Activated naive CD4-positive, alpha-beta T cell treated with anti-CD3 and anti-CD28 coated beads, Interleukin-2, amount 50 U/mL, for 24 hours (primary cell): ENCODE measurements at regions not wholly inside any gene's neighbourhood (a gene's known extent, or its start where the extent isn't known, plus 50 kb on each side); places are given as distances from the start of the nearest gene placed in this dataset.
A peak's percentile ranks its signal among the peaks of the same experiment; 100 is the strongest.

Source experiments
- H3K27ac Mint-ChIP-seq: one replicate; pipeline ENCODE4 v1.8.0; 2021; ENCODE audit warnings: mild to moderate bottlenecking, mixed read lengths
- H3K27me3 Mint-ChIP-seq: one replicate; pipeline ENCODE4 v1.8.0; 2021; ENCODE audit warnings: mixed read lengths
- H3K36me3 Mint-ChIP-seq: one replicate; pipeline ENCODE4 v1.8.0; 2021; ENCODE audit warnings: mixed read lengths
- H3K4me1 Mint-ChIP-seq: one replicate; pipeline ENCODE4 v1.8.0; 2021; ENCODE audit warnings: mixed read lengths
- H3K4me3 Mint-ChIP-seq: one replicate; pipeline ENCODE4 v1.8.0; 2021; ENCODE audit warnings: mild to moderate bottlenecking, mixed read lengths
- H3K9me3 Mint-ChIP-seq: one replicate; pipeline ENCODE4 v1.8.0; 2021; ENCODE audit warnings: mixed read lengths

GRCh38 chr3:188956839-188957489, 214.8 kb upstream of the TPRG1 start:
- Mint-ChIP-seq H3K27me3 (no peaks in the 10 kb centered on the region), H3K27ac (peak overlapping the region; percentile 80), H3K4me1 (peaks cover 17% of the 10 kb centered on the region), H3K4me3 (no peak overlapping the region), H3K9me3 (no peaks in the 10 kb centered on the region), H3K36me3 (no peaks in the 10 kb centered on the region)

GRCh38 chr3:188959013-188959412, 212.8 kb upstream of the TPRG1 start:
- H3K4me1 Mint-ChIP-seq = peaks cover 17% of the 10 kb centered on the region
- H3K9me3 Mint-ChIP-seq = no peaks in the 10 kb centered on the region
- H3K27me3 Mint-ChIP-seq = no peaks in the 10 kb centered on the region
- H3K4me3 Mint-ChIP-seq = no peak overlapping the region
- no peak overlapping the region for H3K27ac Mint-ChIP-seq
- H3K36me3 Mint-ChIP-seq = no peaks in the 10 kb centered on the region

- no peak overlapping the region for H3K4me3 Mint-ChIP-seq
- H3K9me3 Mint-ChIP-seq = no peaks in the 10 kb centered on the region
- H3K27me3 Mint-ChIP-seq = peaks cover 2% of the 10 kb centered on the region
- no peak overlapping the region for H3K27ac Mint-ChIP-seq
- H3K4me1 Mint-ChIP-seq = peaks cover 8% of the 10 kb centered on the region
- no peaks in the 10 kb centered on the region for H3K36me3 Mint-ChIP-seq
Measured at GRCh38 chr3:188962253-188963247, 209.2 kb upstream of the TPRG1 start.

- Mint-ChIP-seq H3K27ac (no peak overlapping the region), H3K27me3 (peaks cover 2% of the 10 kb centered on the region), H3K4me1 (no peaks in the 10 kb centered on the region), H3K36me3 (no peaks in the 10 kb centered on the region), H3K4me3 (no peak overlapping the region), H3K9me3 (no peaks in the 10 kb centered on the region)
Measured at GRCh38 chr3:188964957-188965356, 206.8 kb upstream of the TPRG1 start.

- Mint-ChIP-seq H3K36me3 (no peaks in the 10 kb centered on the region), H3K27ac (no peak overlapping the region), H3K4me1 (peaks cover 7% of the 10 kb centered on the region), H3K27me3 (peaks cover 4% of the 10 kb centered on the region), H3K9me3 (no peaks in the 10 kb centered on the region), H3K4me3 (no peak overlapping the region)
Measured at GRCh38 chr3:188972310-188972709, 199.5 kb upstream of the TPRG1 start.

- Mint-ChIP-seq H3K9me3 (no peaks in the 10 kb centered on the region), H3K27me3 (peaks cover 4% of the 10 kb centered on the region), H3K36me3 (no peaks in the 10 kb centered on the region), H3K4me1 (peaks cover 7% of the 10 kb centered on the region), H3K4me3 (no peak overlapping the region), H3K27ac (no peak overlapping the region)
Measured at GRCh38 chr3:188974856-188975599, 196.7 kb upstream of the TPRG1 start.

- no peaks in the 10 kb centered on the region for H3K36me3 Mint-ChIP-seq
- no peak overlapping the region for H3K27ac Mint-ChIP-seq
- H3K9me3 Mint-ChIP-seq = no peaks in the 10 kb centered on the region
- H3K4me1 Mint-ChIP-seq = peaks cover 7% of the 10 kb centered on the region
- peaks cover 4% of the 10 kb centered on the region for H3K27me3 Mint-ChIP-seq
- H3K4me3 Mint-ChIP-seq = no peak overlapping the region
Measured at GRCh38 chr3:188975600-188976314, 196.0 kb upstream of the TPRG1 start.

- peaks cover 4% of the 10 kb centered on the region for H3K27me3 Mint-ChIP-seq
- H3K4me3 Mint-ChIP-seq = no peak overlapping the region
- H3K4me1 Mint-ChIP-seq = peaks cover 7% of the 10 kb centered on the region
- no peaks in the 10 kb centered on the region for H3K9me3 Mint-ChIP-seq
- no peaks in the 10 kb centered on the region for H3K36me3 Mint-ChIP-seq
- H3K27ac Mint-ChIP-seq = no peak overlapping the region
Measured at GRCh38 chr3:188976407-188976806, 195.4 kb upstream of the TPRG1 start.

GRCh38 chr3:188978421-188979171, 193.2 kb upstream of the TPRG1 start:
- no peaks in the 10 kb centered on the region for H3K9me3 Mint-ChIP-seq
- no peak overlapping the region for H3K27ac Mint-ChIP-seq
- no peaks in the 10 kb centered on the region for H3K27me3 Mint-ChIP-seq
- H3K4me3 Mint-ChIP-seq = no peak overlapping the region
- H3K4me1 Mint-ChIP-seq = peaks cover 7% of the 10 kb centered on the region
- H3K36me3 Mint-ChIP-seq = no peaks in the 10 kb centered on the region

- Mint-ChIP-seq H3K27ac (no peak overlapping the region), H3K36me3 (no peaks in the 10 kb centered on the region), H3K4me1 (peaks cover 7% of the 10 kb centered on the region), H3K9me3 (no peaks in the 10 kb centered on the region), H3K27me3 (no peaks in the 10 kb centered on the region), H3K4me3 (no peak overlapping the region)
Measured at GRCh38 chr3:188979248-188979647, 192.5 kb upstream of the TPRG1 start.

- H3K27ac Mint-ChIP-seq = no peak overlapping the region
- no peak overlapping the region for H3K4me3 Mint-ChIP-seq
- H3K27me3 Mint-ChIP-seq = no peaks in the 10 kb centered on the region
- no peaks in the 10 kb centered on the region for H3K9me3 Mint-ChIP-seq
- H3K4me1 Mint-ChIP-seq = peaks cover 6% of the 10 kb centered on the region
- H3K36me3 Mint-ChIP-seq = no peaks in the 10 kb centered on the region
Measured at GRCh38 chr3:188979669-188980310, 192.0 kb upstream of the TPRG1 start.

- Mint-ChIP-seq H3K36me3 (peaks cover 1% of the 10 kb centered on the region), H3K27me3 (peaks cover 8% of the 10 kb centered on the region), H3K4me1 (no peaks in the 10 kb centered on the region), H3K9me3 (no peaks in the 10 kb centered on the region), H3K27ac (no peak overlapping the region), H3K4me3 (no peak overlapping the region)
Measured at GRCh38 chr3:188993181-188993580, 178.6 kb upstream of the TPRG1 start.

- Mint-ChIP-seq H3K4me1 (no peaks in the 10 kb centered on the region), H3K36me3 (no peaks in the 10 kb centered on the region), H3K4me3 (no peak overlapping the region), H3K9me3 (no peaks in the 10 kb centered on the region), H3K27ac (no peak overlapping the region), H3K27me3 (peaks cover 2% of the 10 kb centered on the region)
Measured at GRCh38 chr3:189001559-189001958, 170.2 kb upstream of the TPRG1 start.

GRCh38 chr3:189003410-189003809, 168.4 kb upstream of the TPRG1 start:
- H3K4me1 Mint-ChIP-seq = no peaks in the 10 kb centered on the region
- no peak overlapping the region for H3K27ac Mint-ChIP-seq
- H3K9me3 Mint-ChIP-seq = no peaks in the 10 kb centered on the region
- peaks cover 2% of the 10 kb centered on the region for H3K27me3 Mint-ChIP-seq
- H3K4me3 Mint-ChIP-seq = no peak overlapping the region
- H3K36me3 Mint-ChIP-seq = no peaks in the 10 kb centered on the region
